Testis (tissue), 2 donors: ENCODE measurements at regions not wholly inside any gene's neighbourhood (a gene's known extent, or its start where the extent isn't known, plus 50 kb on each side); places are given as distances from the start of the nearest gene placed in this dataset.

Experiments used
- POLR2A ChIP-seq: fragments of 450-650 bp; IDR thresholded peaks from one replicate; pipeline ENCODE4 v1.6.1; 2017; ENCODE audit warnings: antibody characterized with exemption, mild to moderate bottlenecking, moderate library complexity
- TF ChIP-seq, protein P1 (sequence below), 3 experiments: fragments of 450-650 bp in 2 of 3; fragments of 200-600 bp in 1 of 3; sonication (generic) in 1 of 3; IDR thresholded peaks; one replicate each; pipeline ENCODE4 v1.5.1; 2016 to 2019; ENCODE audit warnings: antibody characterized with exemption in 3 of 3, mild to moderate bottlenecking in 2 of 3, moderate library complexity in 1 of 3

GRCh38 chr2:122378521-122378920, 623.1 kb downstream of the TSN start:
- TF ChIP-seq, protein P1, sequence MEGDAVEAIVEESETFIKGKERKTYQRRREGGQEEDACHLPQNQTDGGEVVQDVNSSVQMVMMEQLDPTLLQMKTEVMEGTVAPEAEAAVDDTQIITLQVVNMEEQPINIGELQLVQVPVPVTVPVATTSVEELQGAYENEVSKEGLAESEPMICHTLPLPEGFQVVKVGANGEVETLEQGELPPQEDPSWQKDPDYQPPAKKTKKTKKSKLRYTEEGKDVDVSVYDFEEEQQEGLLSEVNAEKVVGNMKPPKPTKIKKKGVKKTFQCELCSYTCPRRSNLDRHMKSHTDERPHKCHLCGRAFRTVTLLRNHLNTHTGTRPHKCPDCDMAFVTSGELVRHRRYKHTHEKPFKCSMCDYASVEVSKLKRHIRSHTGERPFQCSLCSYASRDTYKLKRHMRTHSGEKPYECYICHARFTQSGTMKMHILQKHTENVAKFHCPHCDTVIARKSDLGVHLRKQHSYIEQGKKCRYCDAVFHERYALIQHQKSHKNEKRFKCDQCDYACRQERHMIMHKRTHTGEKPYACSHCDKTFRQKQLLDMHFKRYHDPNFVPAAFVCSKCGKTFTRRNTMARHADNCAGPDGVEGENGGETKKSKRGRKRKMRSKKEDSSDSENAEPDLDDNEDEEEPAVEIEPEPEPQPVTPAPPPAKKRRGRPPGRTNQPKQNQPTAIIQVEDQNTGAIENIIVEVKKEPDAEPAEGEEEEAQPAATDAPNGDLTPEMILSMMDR (IDR thresholded peaks at IDR 0.05): no peak
- TF ChIP-seq POLR2A: no peak
